ENCODE measurements at regions not wholly inside any gene's neighbourhood (a gene's known extent, or its start where the extent isn't known, plus 50 kb on each side); places are given as distances from the start of the nearest gene placed in this dataset.

- no peaks in the 10 kb centered on the region for H3K4me1 Mint-ChIP-seq (ENCODE audit: low read depth)
These were observed 261.3 kb upstream of the ARHGAP20 start for GRCh38 chr11:110973401-110973980.

GRCh38 chr11:110972640-110973039 lies 260.4 kb upstream of the ARHGAP20 start:
- no peak for DNase-seq (ENCODE audit: low spot score)
- Mint-ChIP-seq H3K4me3 (no peak overlapping the region), H3K4me1 (ENCODE audit: low read depth) (no peaks in the 10 kb centered on the region), H3K27me3 (ENCODE audit: insufficient read depth) (no peaks in the 10 kb centered on the region), H3K27ac (no peak overlapping the region), H3K36me3 (ENCODE audit: low read depth) (no peaks in the 10 kb centered on the region), H3K9me3 (no peaks in the 10 kb centered on the region)
- intact Hi-C loops (cut with micrococcal nuclease), result no loop called here

More at GRCh38 chr11:110973401-110973980, 261.3 kb upstream of the ARHGAP20 start:
- no peak for DNase-seq (ENCODE audit: low spot score)
- intact Hi-C loops (cut with micrococcal nuclease), result no loop called here
- H3K36me3 Mint-ChIP-seq (ENCODE audit: low read depth), result no peaks in the 10 kb centered on the region
- H3K27me3 Mint-ChIP-seq (ENCODE audit: insufficient read depth), result no peaks in the 10 kb centered on the region
- no peak overlapping the region for H3K4me3 Mint-ChIP-seq
- H3K9me3 Mint-ChIP-seq, result no peaks in the 10 kb centered on the region
- no peak overlapping the region for H3K27ac Mint-ChIP-seq

DNA sequence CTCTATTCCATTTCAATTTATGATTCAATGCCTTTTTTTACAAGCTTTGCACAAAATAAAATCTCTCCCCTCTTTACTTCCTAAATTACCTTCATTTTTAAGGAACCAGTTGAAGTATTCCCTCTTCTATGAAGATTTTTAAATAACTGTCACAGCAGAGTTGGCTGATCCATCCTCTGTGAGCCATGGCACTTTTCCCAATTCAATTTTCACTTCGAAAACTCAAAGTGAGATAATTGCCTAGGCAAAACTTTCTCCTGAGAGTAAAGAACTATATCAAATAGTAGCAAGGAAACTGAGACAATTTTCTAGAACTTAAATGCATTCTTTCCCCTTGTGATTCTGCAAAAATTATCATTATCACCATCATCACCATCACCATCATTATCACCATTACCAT lies 259.9 kb upstream of the ARHGAP20 start:
- no peaks in the 10 kb centered on the region for H3K36me3 Mint-ChIP-seq (ENCODE audit: low read depth)
- DNase-seq (ENCODE audit: low spot score), result no peak
- intact Hi-C loops (cut with micrococcal nuclease), result no loop called here
- no peaks in the 10 kb centered on the region for H3K27me3 Mint-ChIP-seq (ENCODE audit: insufficient read depth)
- H3K4me3 Mint-ChIP-seq, result no peak overlapping the region
- no peaks in the 10 kb centered on the region for H3K9me3 Mint-ChIP-seq
- H3K4me1 Mint-ChIP-seq (ENCODE audit: low read depth), result no peaks in the 10 kb centered on the region
- no peak overlapping the region for H3K27ac Mint-ChIP-seq

DNA sequence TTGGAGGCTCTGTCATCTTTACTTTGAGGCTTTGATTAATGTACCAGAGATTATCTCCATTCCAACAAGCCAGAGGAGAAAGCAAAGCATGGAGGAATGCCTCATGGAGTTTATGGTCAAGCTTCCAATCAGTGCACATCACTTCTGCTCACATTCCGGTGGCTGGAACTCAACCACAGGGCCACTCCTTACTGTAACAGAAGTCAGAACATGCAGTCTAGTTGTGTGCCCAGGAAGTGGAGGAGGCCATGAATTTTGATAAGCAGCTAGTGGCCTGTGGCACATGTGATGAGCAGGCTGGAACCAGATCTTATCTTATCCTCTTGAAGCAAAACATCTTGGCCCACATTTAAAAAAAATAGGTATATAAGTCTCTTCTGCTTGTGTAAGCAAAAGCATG lies 258.9 kb upstream of the ARHGAP20 start:
- Mint-ChIP-seq H3K4me1 (ENCODE audit: low read depth) (no peaks in the 10 kb centered on the region), H3K27ac (no peak overlapping the region), H3K4me3 (no peak overlapping the region), H3K36me3 (ENCODE audit: low read depth) (no peaks in the 10 kb centered on the region), H3K9me3 (no peaks in the 10 kb centered on the region), H3K27me3 (ENCODE audit: insufficient read depth) (no peaks in the 10 kb centered on the region)
- intact Hi-C loops (cut with micrococcal nuclease), result no loop called here
- DNase-seq (ENCODE audit: low spot score), result no peak

GRCh38 chr11:110968348-110969062 lies 256.3 kb upstream of the ARHGAP20 start:
- Mint-ChIP-seq H3K4me3 (no peak overlapping the region), H3K4me1 (ENCODE audit: low read depth) (no peaks in the 10 kb centered on the region), H3K27me3 (ENCODE audit: insufficient read depth) (no peaks in the 10 kb centered on the region), H3K9me3 (no peaks in the 10 kb centered on the region), H3K27ac (no peak overlapping the region), H3K36me3 (ENCODE audit: low read depth) (no peaks in the 10 kb centered on the region)
- no peak for DNase-seq (ENCODE audit: low spot score)
- intact Hi-C loops (cut with micrococcal nuclease), result no loop called here

- no peaks in the 10 kb centered on the region for H3K4me1 Mint-ChIP-seq (ENCODE audit: low read depth)
- no peak for DNase-seq (ENCODE audit: low spot score)
- no peak overlapping the region for H3K27ac Mint-ChIP-seq
- no peaks in the 10 kb centered on the region for H3K36me3 Mint-ChIP-seq (ENCODE audit: low read depth)
- H3K27me3 Mint-ChIP-seq (ENCODE audit: insufficient read depth), result no peaks in the 10 kb centered on the region
- H3K9me3 Mint-ChIP-seq, result no peaks in the 10 kb centered on the region
- intact Hi-C loops (cut with micrococcal nuclease), result no loop called here
- H3K4me3 Mint-ChIP-seq, result no peak overlapping the region
These were observed 253.9 kb upstream of the ARHGAP20 start for GRCh38 chr11:110966131-110966530.

DNA sequence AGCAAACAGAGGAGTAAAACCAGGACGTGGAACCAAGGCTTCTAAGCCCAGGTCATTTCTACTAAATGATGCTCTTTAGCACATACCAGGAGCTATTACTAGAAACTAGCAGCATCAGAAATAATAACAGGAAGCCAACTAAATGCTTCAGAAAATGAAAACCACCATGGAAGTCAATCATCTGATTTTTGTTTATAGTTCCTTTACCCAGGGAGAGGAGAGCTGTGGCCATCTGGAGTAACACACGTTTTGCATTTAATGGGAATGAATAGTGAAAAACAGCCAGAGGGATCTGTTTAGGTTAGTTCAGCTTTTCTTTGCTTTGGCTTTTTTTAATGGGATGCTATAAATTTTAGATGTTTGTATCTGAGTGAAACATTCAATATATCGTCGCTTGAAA lies 250.7 kb upstream of the ARHGAP20 start:
- no peak for DNase-seq (ENCODE audit: low spot score)
- no peaks in the 10 kb centered on the region for H3K36me3 Mint-ChIP-seq (ENCODE audit: low read depth)
- peaks cover 3% of the 10 kb centered on the region for H3K27me3 Mint-ChIP-seq (ENCODE audit: insufficient read depth)
- H3K27ac Mint-ChIP-seq, result no peak overlapping the region
- intact Hi-C loops (cut with micrococcal nuclease), result no loop called here
- no peaks in the 10 kb centered on the region for H3K4me1 Mint-ChIP-seq (ENCODE audit: low read depth)
- H3K4me3 Mint-ChIP-seq, result no peak overlapping the region
- H3K9me3 Mint-ChIP-seq, result no peaks in the 10 kb centered on the region

- intact Hi-C loops (cut with micrococcal nuclease), result no loop called here
- Mint-ChIP-seq H3K9me3 (no peaks in the 10 kb centered on the region), H3K27ac (no peak overlapping the region), H3K27me3 (ENCODE audit: insufficient read depth) (peaks cover 4% of the 10 kb centered on the region), H3K4me1 (ENCODE audit: low read depth) (no peaks in the 10 kb centered on the region), H3K4me3 (no peak overlapping the region), H3K36me3 (ENCODE audit: low read depth) (no peaks in the 10 kb centered on the region)
- no peak for DNase-seq (ENCODE audit: low spot score)
These were observed 247.9 kb upstream of the ARHGAP20 start for GRCh38 chr11:110960167-110960566.

DNA sequence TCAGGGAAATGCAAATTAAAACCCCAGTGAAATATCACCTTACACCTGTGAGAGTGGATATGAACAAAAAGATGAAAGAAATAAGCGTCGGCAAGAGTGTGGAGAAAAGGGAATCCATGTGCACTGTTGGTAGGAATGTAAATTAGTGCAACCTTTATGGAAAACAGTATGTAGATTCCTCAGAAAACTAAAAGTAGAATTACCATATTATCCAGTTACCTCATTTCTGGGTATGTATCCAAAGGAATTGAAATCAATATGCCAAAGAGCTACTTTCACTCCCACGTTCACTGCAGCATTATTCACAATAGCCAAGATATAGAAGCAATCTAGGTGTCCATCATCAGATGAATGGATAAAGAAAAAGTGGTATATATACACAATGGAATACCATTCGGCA lies 246.0 kb upstream of the ARHGAP20 start:
- H3K36me3 Mint-ChIP-seq (ENCODE audit: low read depth), result no peaks in the 10 kb centered on the region
- no peaks in the 10 kb centered on the region for H3K9me3 Mint-ChIP-seq
- peaks cover 4% of the 10 kb centered on the region for H3K27me3 Mint-ChIP-seq (ENCODE audit: insufficient read depth)
- no peak for DNase-seq (ENCODE audit: low spot score)
- H3K4me1 Mint-ChIP-seq (ENCODE audit: low read depth), result no peaks in the 10 kb centered on the region
- intact Hi-C loops (cut with micrococcal nuclease), result no loop called here
- H3K27ac Mint-ChIP-seq, result no peak overlapping the region
- H3K4me3 Mint-ChIP-seq, result no peak overlapping the region

GRCh38 chr11:110955776-110956175 lies 243.5 kb upstream of the ARHGAP20 start:
- no peaks in the 10 kb centered on the region for H3K4me1 Mint-ChIP-seq (ENCODE audit: low read depth)
- no peak for DNase-seq (ENCODE audit: low spot score)
- no peaks in the 10 kb centered on the region for H3K9me3 Mint-ChIP-seq
- intact Hi-C loops (cut with micrococcal nuclease), result no loop called here
- H3K4me3 Mint-ChIP-seq, result no peak overlapping the region
- peaks cover 4% of the 10 kb centered on the region for H3K27me3 Mint-ChIP-seq (ENCODE audit: insufficient read depth)
- no peaks in the 10 kb centered on the region for H3K36me3 Mint-ChIP-seq (ENCODE audit: low read depth)
- H3K27ac Mint-ChIP-seq, result no peak overlapping the region

- Mint-ChIP-seq H3K9me3 (peaks cover 4% of the 10 kb centered on the region), H3K4me1 (ENCODE audit: low read depth) (no peaks in the 10 kb centered on the region), H3K36me3 (ENCODE audit: low read depth) (no peaks in the 10 kb centered on the region), H3K27ac (no peak overlapping the region), H3K4me3 (no peak overlapping the region), H3K27me3 (ENCODE audit: insufficient read depth) (peaks cover 1% of the 10 kb centered on the region)
- intact Hi-C loops (cut with micrococcal nuclease), result no loop called here
- no peak for DNase-seq (ENCODE audit: low spot score)
These were observed 239.8 kb upstream of the ARHGAP20 start for GRCh38 chr11:110951950-110952503.

DNA sequence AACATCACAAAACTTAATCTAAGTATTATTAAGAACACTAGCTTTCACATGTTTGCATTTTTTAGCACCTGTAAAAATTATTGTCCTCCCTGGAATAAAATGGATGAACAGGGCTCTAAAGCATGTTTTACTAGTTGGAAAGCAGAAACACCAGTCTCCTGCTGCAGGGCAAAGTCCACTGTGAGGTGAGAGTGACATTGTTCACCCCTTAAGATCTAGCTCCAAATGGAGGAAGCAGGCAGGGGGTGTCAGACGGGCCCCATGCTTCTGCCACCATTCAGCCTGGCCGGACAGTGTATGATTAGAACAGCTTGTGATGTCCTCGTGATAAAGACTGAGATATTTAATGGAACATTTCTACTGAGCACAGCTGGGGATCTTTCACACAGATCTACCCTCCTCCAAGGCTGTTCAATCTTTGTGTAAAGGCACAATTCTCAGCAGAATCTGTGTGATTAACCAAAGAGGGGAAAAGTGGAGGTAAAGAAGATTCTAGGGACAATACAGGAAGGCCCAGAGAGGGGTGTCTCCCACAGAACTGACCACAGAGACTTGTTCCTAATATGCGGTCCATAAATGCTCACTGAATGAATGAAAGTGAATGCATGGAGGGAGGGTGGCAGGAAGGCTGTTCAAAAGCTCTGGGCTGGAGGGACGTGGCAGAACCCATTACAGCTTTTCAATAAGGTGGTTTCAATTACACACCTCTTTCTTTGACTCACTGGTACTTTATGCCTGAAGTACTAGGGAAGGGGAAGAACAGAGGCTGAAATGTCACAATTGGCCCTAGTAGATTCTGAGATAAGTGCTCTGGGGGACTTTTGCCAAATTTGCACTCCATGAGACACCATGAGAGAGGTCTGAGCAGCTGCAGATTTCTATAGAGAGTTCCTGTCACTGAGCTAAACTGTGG lies 239.1 kb upstream of the ARHGAP20 start:
- no peak for DNase-seq (ENCODE audit: low spot score)
- no peak overlapping the region for H3K27ac Mint-ChIP-seq
- intact Hi-C loops (cut with micrococcal nuclease), result no loop called here

DNA sequence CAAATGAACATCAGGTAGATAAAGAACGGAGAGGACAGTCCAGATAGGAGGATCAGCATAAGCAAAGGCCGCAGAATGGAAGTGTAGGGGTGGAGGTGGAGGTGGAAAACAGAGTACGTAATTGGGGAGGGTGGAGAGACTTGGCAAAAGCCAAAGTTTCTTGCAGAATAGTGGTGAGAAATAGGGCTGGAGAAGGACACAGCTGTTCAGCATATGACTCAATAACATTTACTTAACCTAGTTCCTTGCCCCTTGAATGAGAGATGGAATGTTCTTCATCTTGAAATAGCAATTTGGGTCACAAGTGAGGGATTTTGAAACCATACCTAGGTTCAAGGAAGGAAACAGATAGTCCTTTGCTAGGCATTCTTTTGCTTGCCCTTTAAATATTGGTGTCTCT lies 235.9 kb upstream of the ARHGAP20 start:
- H3K4me1 Mint-ChIP-seq (ENCODE audit: low read depth), result no peaks in the 10 kb centered on the region
- no peak overlapping the region for H3K4me3 Mint-ChIP-seq
- no peaks in the 10 kb centered on the region for H3K27me3 Mint-ChIP-seq (ENCODE audit: insufficient read depth)
- H3K27ac Mint-ChIP-seq, result no peak overlapping the region
- H3K9me3 Mint-ChIP-seq, result peaks cover 4% of the 10 kb centered on the region
- no peaks in the 10 kb centered on the region for H3K36me3 Mint-ChIP-seq (ENCODE audit: low read depth)
- intact Hi-C loops (cut with micrococcal nuclease), result no loop called here
- DNase-seq (ENCODE audit: low spot score), result no peak

More for the DNA sequence above, 239.1 kb upstream of the ARHGAP20 start:
- no peaks in the 10 kb centered on the region for H3K4me1 Mint-ChIP-seq (ENCODE audit: low read depth)
- H3K9me3 Mint-ChIP-seq, result peaks cover 4% of the 10 kb centered on the region
- no peaks in the 10 kb centered on the region for H3K36me3 Mint-ChIP-seq (ENCODE audit: low read depth)
- no peaks in the 10 kb centered on the region for H3K27me3 Mint-ChIP-seq (ENCODE audit: insufficient read depth)
- no peak overlapping the region for H3K4me3 Mint-ChIP-seq

All from activated T-helper 1 cell treated with anti-CD3 and anti-CD28 coated beads, Interleukin-12 subunit alpha, Interleukin-12 subunit beta, Interleukin-2, Interleukin-4 antibody, amounts not matched to agents 30 ng/mL and 10 ng/mL and 1 ng/mL, durations not matched to agents 14 hours and 24 hours and 36 hours (primary cell).